K562 (cell line): ENCODE measurements at regions not wholly inside any gene's neighbourhood (a gene's known extent, or its start where the extent isn't known, plus 50 kb on each side); places are given as distances from the start of the nearest gene placed in this dataset.

Source experiments
- ATAC-seq: fragments of 200-7000 bp; cut with Tn5 transposase; 3 replicates; pipeline ENCODE4 v1.9.1; 2020; ENCODE audit warnings: moderate library complexity
- BruUV-seq: library from RNA; stranded (reverse); fragments of 400-500 nt; replicated peaks from 2 replicates; lab custom pipeline; 2021; lab: Mats Ljungman, UMichigan
- CTCF ChIA-PET: fragments of 300-600 bp; formaldehyde crosslinking; extraction: SDS; loops from one replicate; lab custom pipeline; 2021; ENCODE audit warnings: low intra/inter-chr PET ratio; lab: Yijun Ruan, JAX
- POLR2A ChIA-PET: fragments of 300-600, 350-650 bp; sonication (Branson Sonifier 250); formaldehyde crosslinking; extraction: SDS; loops from one replicate; lab custom pipeline; 2021; ENCODE audit warnings: antibody characterized with exemption, inconsistent platforms; lab: Yijun Ruan, JAX
- DNase-seq, 4 experiments: peaks; one replicate each; pipeline versions ENCODE4 v3.0.0 to v3.0.0-alpha.2; 2011 to 2018; ENCODE audit warnings: low spot score in 3 of 4, mixed read lengths in 3 of 4; ENCODE audit errors: extremely low read depth in 1 of 4
- FAIRE-seq: peaks from 2 replicates; lab custom pipeline; 2011; peaks lifted over from hg19 to GRCh38; lab: Jason Lieb, UNC
- H2AFZ ChIP-seq: 2 replicates; pipeline ENCODE4 v1.6.0; 2011; ENCODE audit warnings: low read depth, low read length, control low read depth, inconsistent platforms
- H3K27ac ChIP-seq: fragments of 200-600 bp; 3 replicates; pipeline ENCODE4 v1.8.0; 2011; ENCODE audit warnings: low read depth, mild to moderate bottlenecking, control low read depth, inconsistent platforms, low read length, moderate library complexity, mixed read lengths; ENCODE audit errors: extremely low read depth
- H3K27me3 ChIP-seq, 2 experiments: fragments of 300-600 bp in 1 of 2; 2 replicates in 1 of 2; 3 replicates in 1 of 2; pipeline versions ENCODE4 v1.6.0 to v1.8.0; 2011; ENCODE audit warnings: inconsistent platforms in 2 of 2, low read length in 2 of 2, mild to moderate bottlenecking in 1 of 2, mixed read lengths in 1 of 2, moderate library complexity in 1 of 2; ENCODE audit not compliant: control insufficient read depth in 2 of 2, insufficient read depth in 2 of 2
- H3K36me3 ChIP-seq: fragments of 300-600 bp; 3 replicates; pipeline ENCODE4 v1.8.0; 2011; ENCODE audit warnings: mild to moderate bottlenecking, low read length, inconsistent platforms; ENCODE audit not compliant: control insufficient read depth, insufficient read depth
- H3K4me1 ChIP-seq, 2 experiments: fragments of 200-600 bp in 1 of 2; replicated peaks in 1 of 2; 2 replicates in 1 of 2; 3 replicates in 1 of 2; pipeline versions ENCODE4 v1.5.1 to v1.8.0; 2011; ENCODE audit warnings: inconsistent platforms in 2 of 2, low read length in 2 of 2, mild to moderate bottlenecking in 1 of 2, mixed read lengths in 1 of 2, moderate library complexity in 1 of 2; ENCODE audit not compliant: control insufficient read depth in 2 of 2, insufficient read depth in 2 of 2
- H3K4me2 ChIP-seq: 2 replicates; pipeline ENCODE4 v1.6.1; 2011; ENCODE audit warnings: low read length, control low read depth, inconsistent platforms, mixed read lengths; ENCODE audit not compliant: insufficient read depth
- H3K4me3 ChIP-seq: fragments of 200-600 bp; sonication (generic), shearing (Covaris generic); 2 replicates; pipeline ENCODE4 v1.5.1; 2016; ENCODE audit warnings: control low read depth, inconsistent platforms
- H3K79me2 ChIP-seq: fragments of 200-600 bp; 3 replicates; pipeline ENCODE4 v1.8.0; 2011; ENCODE audit warnings: low read length, inconsistent platforms; ENCODE audit not compliant: control insufficient read depth, insufficient read depth
- H3K9ac ChIP-seq, 2 experiments: 2 replicates each; pipeline versions ENCODE4 v1.6.0 to v1.6.1; 2011; ENCODE audit warnings: low read depth in 2 of 2, low read length in 2 of 2, control low read depth in 1 of 2, inconsistent platforms in 1 of 2, mild to moderate bottlenecking in 1 of 2, mixed read lengths in 1 of 2; ENCODE audit not compliant: insufficient read depth in 1 of 2
- H3K9me1 ChIP-seq: one replicate; pipeline ENCODE4 v1.6.0; 2011; ENCODE audit warnings: inconsistent platforms, mild to moderate bottlenecking, low read length, moderate library complexity; ENCODE audit not compliant: control insufficient read depth, insufficient read depth
- H3K9me3 ChIP-seq: replicated peaks from 2 replicates; pipeline ENCODE4 v1.5.1; 2011; ENCODE audit warnings: low read depth, low read length, inconsistent platforms; ENCODE audit not compliant: control insufficient read depth, insufficient read depth
- H4K20me1 ChIP-seq: replicated peaks from 2 replicates; pipeline ENCODE4 v1.6.1; 2011; ENCODE audit warnings: low read length, inconsistent platforms, mixed read lengths; ENCODE audit not compliant: control insufficient read depth, insufficient read depth
- FIP1L1 ChIP-seq: fragments of 200-400 bp; formaldehyde crosslinking; IDR thresholded peaks from 2 replicates; pipeline ENCODE4 v1.6.1; 2018; ENCODE audit warnings: mild to moderate bottlenecking, low read depth, low read length; ENCODE audit not compliant: poor library complexity, severe bottlenecking
- LCOR ChIP-seq: sonication (generic); formaldehyde crosslinking; IDR thresholded peaks from 2 replicates; pipeline ENCODE4 v1.8.0; 2022; ENCODE audit warnings: mild to moderate bottlenecking, missing genetic modification reagents
- PHB ChIP-seq: fragments of 250-450 bp; sonication (Bioruptor Pico); IDR thresholded peaks from 2 replicates; pipeline ENCODE4 v1.5.0; 2021
- SETDB1 ChIP-seq: IDR thresholded peaks from one replicate; pipeline ENCODE4 v1.6.1; 2012; ENCODE audit warnings: low read length, control low read depth, inconsistent platforms
- SRSF3 ChIP-seq: fragments of 200-400 bp; formaldehyde crosslinking; IDR thresholded peaks from 2 replicates; pipeline ENCODE4 v1.6.1; 2016; ENCODE audit warnings: mild to moderate bottlenecking, low read length, moderate library complexity; ENCODE audit not compliant: insufficient read depth
- ZNF197 ChIP-seq: fragments of 200-800 bp; sonication (Bioruptor generic); IDR thresholded peaks from 2 replicates; pipeline ENCODE4 v1.6.1; 2016; ENCODE audit warnings: low read depth, missing genetic modification characterization, missing compliant biosample characterization
- in situ Hi-C: fragments of 300-500 bp; cut with MboI; formaldehyde crosslinking; loops from 4 replicates; pipeline ENCODE4 v1.15.0; 2018; ENCODE audit warnings: inconsistent platforms, mixed read lengths
- intact Hi-C: fragments of 100-400 bp; cut with micrococcal nuclease; formaldehyde crosslinking; loops from 2 replicates; pipeline ENCODE4 v1.14.2; 2022
- TF ChIP-seq, protein P1 (sequence below): sonication (generic); formaldehyde crosslinking; IDR thresholded peaks from 2 replicates; pipeline ENCODE4 v1.8.0; 2022; ENCODE audit warnings: mild to moderate bottlenecking, low read depth, missing genetic modification reagents
- TF ChIP-seq, protein P2 (sequence below), 2 experiments: IDR thresholded peaks in 1 of 2; conservative IDR thresholded peaks in 1 of 2; 2 replicates each; pipeline ENCODE4 v1.6.1; 2016; ENCODE audit warnings: low read depth in 2 of 2, mild to moderate bottlenecking in 1 of 2, missing compliant biosample characterization in 1 of 2, missing genetic modification characterization in 1 of 2, moderate library complexity in 1 of 2

DNA sequence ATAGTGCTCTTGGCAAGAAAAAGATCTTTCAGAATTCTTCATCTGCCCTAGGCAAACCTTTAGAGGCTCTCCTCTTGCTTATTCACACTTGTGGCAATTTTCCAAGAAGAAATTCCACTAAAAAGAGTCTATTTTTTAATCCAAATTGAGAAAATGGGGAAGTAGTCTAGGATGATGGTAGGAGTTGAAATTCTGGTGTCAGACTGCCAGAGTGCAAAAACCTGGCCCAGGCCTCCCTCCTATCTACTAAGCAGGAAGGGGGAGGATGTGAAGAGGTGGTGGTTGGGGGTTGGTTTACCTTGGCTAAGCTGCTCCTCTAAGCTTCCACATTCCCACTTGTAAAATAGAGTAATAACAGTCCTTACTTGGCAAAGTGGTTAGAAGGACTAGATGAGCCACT lies 120.6 kb upstream of the KCNJ15 start:
- TF ChIP-seq SRSF3 (no peak), ZNF197 (CRISPR knock-in tag) (no peak), PHB (CRISPR knock-in tag) (no peak), FIP1L1 (no peak), SETDB1 (no peak), LCOR (no peak)
- TF ChIP-seq, protein P1, sequence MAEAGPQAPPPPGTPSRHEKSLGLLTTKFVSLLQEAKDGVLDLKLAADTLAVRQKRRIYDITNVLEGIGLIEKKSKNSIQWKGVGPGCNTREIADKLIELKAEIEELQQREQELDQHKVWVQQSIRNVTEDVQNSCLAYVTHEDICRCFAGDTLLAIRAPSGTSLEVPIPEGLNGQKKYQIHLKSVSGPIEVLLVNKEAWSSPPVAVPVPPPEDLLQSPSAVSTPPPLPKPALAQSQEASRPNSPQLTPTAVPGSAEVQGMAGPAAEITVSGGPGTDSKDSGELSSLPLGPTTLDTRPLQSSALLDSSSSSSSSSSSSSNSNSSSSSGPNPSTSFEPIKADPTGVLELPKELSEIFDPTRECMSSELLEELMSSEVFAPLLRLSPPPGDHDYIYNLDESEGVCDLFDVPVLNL (CRISPR knock-in tag), result no peak
- TF ChIP-seq, protein P2, sequence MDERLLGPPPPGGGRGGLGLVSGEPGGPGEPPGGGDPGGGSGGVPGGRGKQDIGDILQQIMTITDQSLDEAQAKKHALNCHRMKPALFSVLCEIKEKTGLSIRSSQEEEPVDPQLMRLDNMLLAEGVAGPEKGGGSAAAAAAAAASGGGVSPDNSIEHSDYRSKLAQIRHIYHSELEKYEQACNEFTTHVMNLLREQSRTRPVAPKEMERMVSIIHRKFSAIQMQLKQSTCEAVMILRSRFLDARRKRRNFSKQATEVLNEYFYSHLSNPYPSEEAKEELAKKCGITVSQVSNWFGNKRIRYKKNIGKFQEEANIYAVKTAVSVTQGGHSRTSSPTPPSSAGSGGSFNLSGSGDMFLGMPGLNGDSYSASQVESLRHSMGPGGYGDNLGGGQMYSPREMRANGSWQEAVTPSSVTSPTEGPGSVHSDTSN (CRISPR knock-in tag; IDR thresholded peaks at IDR 0.05; ENCODE audit: low read depth), result no peak
- TF ChIP-seq, protein P2 (tag; conservative IDR thresholded peaks at IDR 0.05; ENCODE audit: low read depth), result no peak
- Histone ChIP-seq H3K27ac (no peak overlapping the region), H3K79me2 (peaks cover 14% of the 10 kb centered on the region; the same call in 2 of the 3 replicates), H2AFZ (no peak overlapping the region), H3K27me3 (no peaks in the 10 kb centered on the region), H3K4me3 (no peak overlapping the region), H3K4me1 (no peaks in the 10 kb centered on the region), H3K9ac (no peak overlapping the region), H3K9me1 (no peaks in the 10 kb centered on the region), H4K20me1 (no peaks in the 10 kb centered on the region), H3K4me2 (no peak overlapping the region), H3K9me3 (no peaks in the 10 kb centered on the region), H3K36me3 (peaks cover 7% of the 10 kb centered on the region; the same call in 1 of the 3 replicates)
- in situ Hi-C loops (no loop called here), intact Hi-C loops (no loop called here)
- BruUV-seq, result no TSS peak
- ChIA-PET POLR2A (no interaction called here), CTCF (no interaction called here)
- FAIRE-seq (no peak), ATAC-seq (no peak), DNase-seq (no peak)
